HPDE6-E6E7 (cell line): ENCODE measurements at regions not wholly inside any gene's neighbourhood (a gene's known extent, or its start where the extent isn't known, plus 50 kb on each side); places are given as distances from the start of the nearest gene placed in this dataset.
A peak's percentile ranks its signal among the peaks of the same experiment; 100 is the strongest.

ENCODE experiments used
- DNase-seq: peaks from one replicate; pipeline ENCODE4 v3.0.0; 2011; ENCODE audit warnings: missing footprints; ENCODE audit errors: extremely low spot score

- no peak for DNase-seq
Observed at GRCh38 chr12:79534029-79534867, 156.5 kb downstream of the PAWR start.

DNA sequence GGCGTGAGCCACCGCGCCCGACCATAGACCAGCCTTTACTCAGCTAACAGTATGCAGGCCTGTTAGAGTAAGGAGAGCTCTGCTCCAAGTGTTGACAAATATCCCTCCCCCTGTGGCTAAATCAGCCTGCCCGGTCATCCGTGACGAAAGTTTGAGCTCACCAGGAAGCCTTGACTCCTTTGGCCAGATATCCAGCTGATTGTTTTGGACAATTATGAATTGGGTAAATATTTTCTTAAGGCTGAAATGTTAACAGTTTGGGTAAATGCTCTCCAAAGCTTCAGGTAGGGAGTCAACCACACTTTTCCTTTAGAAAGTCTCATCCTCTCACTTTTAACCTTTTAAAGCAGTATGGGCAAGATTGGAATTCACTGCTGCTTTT is 157.9 kb downstream of the PAWR start:
- DNase-seq = no peak

DNA sequence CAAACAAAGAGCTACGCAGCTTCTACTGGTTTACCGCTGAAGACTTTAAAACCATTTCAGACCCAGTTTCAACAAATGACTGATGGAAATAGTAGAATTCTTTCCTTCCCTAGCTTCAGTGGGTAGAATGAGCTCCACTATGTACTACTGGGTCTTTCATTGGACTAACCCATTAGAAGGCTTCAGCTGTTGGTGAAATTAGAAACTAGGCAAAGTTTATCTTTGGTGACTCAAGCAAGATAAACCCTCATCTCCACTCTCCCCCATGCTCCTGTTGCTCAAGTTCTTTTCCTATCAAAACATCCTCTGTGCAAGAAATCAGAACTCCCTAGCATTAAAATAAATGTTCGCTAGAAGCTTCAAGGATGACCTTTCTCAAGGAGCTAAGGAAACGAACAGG is 159.2 kb downstream of the PAWR start:
- no peak for DNase-seq

- DNase-seq = no peak
Observed at GRCh38 chr12:79527473-79527872, 163.3 kb downstream of the PAWR start.

DNA sequence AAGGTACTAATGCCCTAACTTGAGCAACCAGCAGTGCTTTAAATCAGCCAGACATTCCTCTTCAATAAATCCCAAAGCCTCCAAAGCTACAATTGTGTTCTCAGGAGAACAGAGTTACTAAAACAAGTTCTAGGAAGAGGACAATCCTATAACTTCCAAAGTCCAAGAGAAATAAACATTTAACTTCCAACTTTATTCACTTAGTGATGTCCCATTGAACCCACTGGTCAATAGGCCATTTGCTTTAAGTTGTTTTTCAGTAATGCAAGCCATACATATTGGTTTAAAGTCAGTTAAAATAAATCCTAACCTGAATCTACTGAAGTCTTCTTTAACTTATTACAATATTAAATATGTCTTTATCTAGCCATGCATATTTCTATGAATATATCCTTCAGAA is 165.4 kb downstream of the PAWR start:
- DNase-seq = no peak

GRCh38 chr12:79524507-79525148 is 166.1 kb downstream of the PAWR start:
- DNase-seq = no peak

GRCh38 chr12:79522989-79523386 is 167.8 kb downstream of the PAWR start:
- no peak for DNase-seq

DNA sequence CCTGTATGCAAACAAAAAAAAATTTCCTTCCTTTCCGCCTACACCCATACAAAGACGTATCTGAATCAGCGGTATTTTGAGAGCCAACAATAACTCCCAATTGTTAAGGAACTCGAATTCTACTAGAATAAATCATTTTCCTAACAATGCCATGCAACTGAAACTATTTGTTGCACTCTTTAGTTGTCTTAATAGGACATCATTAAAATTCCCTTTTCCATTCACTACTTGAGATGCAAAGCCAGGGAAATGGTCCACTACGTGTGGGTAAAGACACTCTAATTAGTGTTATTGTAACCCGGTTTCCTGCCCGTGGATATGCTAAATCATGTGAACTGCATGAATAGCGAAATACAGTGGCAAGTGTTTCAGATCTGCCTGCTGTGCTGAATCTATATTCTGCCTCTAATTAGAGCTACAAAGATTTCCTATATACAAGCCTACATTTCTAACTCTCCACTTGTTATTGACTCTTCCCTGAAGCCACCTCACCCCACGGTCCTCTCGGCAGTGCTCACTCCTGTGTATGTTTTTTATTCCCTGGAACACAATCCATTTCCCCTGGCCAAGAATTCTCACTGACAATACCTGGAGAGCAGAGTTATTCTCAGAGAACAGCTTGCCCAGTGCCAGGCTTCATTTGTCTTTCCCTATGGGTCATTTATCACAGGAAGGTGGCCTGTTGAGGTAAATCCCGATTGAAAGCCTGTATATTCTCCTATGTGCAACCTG is 168.3 kb downstream of the PAWR start:
- DNase-seq = no peak

- DNase-seq = peak; percentile 8
Observed at GRCh38 chr12:79521576-79521975, 169.2 kb downstream of the PAWR start.

GRCh38 chr12:79517363-79517762 is 173.4 kb downstream of the PAWR start:
- DNase-seq = no peak

- no peak for DNase-seq
Observed at GRCh38 chr12:79515530-79515935, 175.2 kb downstream of the PAWR start.

GRCh38 chr12:79514730-79515529 is 175.8 kb downstream of the PAWR start:
- no peak for DNase-seq

- DNase-seq = no peak
Observed at GRCh38 chr12:79512068-79512467, 178.7 kb downstream of the PAWR start.

GRCh38 chr12:79508622-79509021 is 182.1 kb downstream of the PAWR start:
- DNase-seq = no peak
